Kidney epithelial cell (primary cell): ENCODE measurements at regions not wholly inside any gene's neighbourhood (a gene's known extent, or its start where the extent isn't known, plus 50 kb on each side); places are given as distances from the start of the nearest gene placed in this dataset.

Experiments
- DNase-seq: peaks from one replicate; pipeline ENCODE4 v3.0.0-alpha.2; 2010; ENCODE audit warnings: low read depth
- H3K27me3 ChIP-seq: 2 replicates; pipeline ENCODE4 v1.6.0; 2011; ENCODE audit warnings: low read length; ENCODE audit not compliant: control insufficient read depth, insufficient read depth
- H3K36me3 ChIP-seq: 2 replicates; pipeline ENCODE4 v1.5.1; 2011; ENCODE audit warnings: low read length; ENCODE audit not compliant: control insufficient read depth, insufficient read depth
- H3K4me3 ChIP-seq: 2 replicates; pipeline ENCODE4 v1.5.1; 2011; ENCODE audit warnings: low read depth, mild to moderate bottlenecking, control low read depth, low read length
- TF ChIP-seq, protein P1 (sequence below): IDR thresholded peaks from 2 replicates; pipeline ENCODE4 v1.5.1; 2011; ENCODE audit warnings: mild to moderate bottlenecking, moderate library complexity, low read length, control low read depth, inconsistent platforms; ENCODE audit not compliant: insufficient read depth, poor library complexity, severe bottlenecking

DNA sequence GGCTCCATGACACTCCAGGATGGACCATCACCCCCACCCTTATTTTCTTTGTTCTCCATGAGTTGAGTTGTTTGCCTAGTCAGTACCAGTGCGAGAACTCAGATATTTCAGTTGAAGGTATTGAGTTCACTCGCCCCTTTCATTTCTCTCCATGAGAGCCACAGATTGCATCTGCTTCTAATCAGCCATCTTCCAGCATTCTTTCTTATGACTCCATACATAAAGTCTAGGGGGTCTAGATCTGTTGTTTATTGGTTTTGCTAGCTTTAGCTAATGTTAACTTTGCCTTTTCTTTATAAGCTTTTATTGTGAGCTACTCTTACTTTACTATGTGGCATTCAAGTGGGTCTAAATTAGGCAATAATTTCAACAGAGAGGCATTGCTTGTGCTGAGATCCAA is 71.6 kb upstream of the PDC start:
- no peak for DNase-seq
- TF ChIP-seq, protein P1, sequence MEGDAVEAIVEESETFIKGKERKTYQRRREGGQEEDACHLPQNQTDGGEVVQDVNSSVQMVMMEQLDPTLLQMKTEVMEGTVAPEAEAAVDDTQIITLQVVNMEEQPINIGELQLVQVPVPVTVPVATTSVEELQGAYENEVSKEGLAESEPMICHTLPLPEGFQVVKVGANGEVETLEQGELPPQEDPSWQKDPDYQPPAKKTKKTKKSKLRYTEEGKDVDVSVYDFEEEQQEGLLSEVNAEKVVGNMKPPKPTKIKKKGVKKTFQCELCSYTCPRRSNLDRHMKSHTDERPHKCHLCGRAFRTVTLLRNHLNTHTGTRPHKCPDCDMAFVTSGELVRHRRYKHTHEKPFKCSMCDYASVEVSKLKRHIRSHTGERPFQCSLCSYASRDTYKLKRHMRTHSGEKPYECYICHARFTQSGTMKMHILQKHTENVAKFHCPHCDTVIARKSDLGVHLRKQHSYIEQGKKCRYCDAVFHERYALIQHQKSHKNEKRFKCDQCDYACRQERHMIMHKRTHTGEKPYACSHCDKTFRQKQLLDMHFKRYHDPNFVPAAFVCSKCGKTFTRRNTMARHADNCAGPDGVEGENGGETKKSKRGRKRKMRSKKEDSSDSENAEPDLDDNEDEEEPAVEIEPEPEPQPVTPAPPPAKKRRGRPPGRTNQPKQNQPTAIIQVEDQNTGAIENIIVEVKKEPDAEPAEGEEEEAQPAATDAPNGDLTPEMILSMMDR: no peak
- Histone ChIP-seq H3K27me3 (no peaks in the 10 kb centered on the region), H3K4me3 (no peak overlapping the region), H3K36me3 (no peaks in the 10 kb centered on the region)

DNA sequence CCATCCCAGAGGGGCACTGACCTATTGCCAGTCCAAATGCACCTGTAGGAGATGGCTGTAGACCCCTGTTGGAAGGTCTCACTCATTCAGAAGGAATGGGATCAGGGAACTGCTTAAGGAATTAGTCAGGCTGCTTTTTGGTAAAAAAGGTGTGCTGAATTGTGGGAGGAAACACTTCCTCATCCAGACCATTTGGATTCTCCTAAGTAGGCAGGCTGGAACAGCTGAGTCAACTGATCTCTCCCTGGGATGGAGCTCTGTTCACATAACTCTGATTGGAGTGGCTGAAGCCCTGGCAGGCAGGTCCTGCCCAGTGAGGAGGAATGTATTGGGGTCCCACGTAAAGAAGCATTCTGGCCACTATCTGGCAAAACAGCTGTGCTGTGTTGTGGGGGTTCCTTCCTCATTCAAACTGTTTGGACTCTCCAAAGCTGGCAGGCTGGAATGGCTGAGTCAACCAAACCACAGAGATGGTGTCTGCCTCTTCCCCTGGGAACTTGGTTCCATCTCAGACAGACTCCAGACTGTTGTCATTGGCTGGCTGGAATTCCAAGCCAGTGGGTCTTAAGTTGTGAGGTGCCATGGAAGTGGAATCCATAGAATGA is 70.7 kb upstream of the PDC start:
- no peak for DNase-seq
- TF ChIP-seq, protein P1: no peak
- Histone ChIP-seq H3K4me3 (no peak overlapping the region), H3K27me3 (no peaks in the 10 kb centered on the region), H3K36me3 (no peaks in the 10 kb centered on the region)

DNA sequence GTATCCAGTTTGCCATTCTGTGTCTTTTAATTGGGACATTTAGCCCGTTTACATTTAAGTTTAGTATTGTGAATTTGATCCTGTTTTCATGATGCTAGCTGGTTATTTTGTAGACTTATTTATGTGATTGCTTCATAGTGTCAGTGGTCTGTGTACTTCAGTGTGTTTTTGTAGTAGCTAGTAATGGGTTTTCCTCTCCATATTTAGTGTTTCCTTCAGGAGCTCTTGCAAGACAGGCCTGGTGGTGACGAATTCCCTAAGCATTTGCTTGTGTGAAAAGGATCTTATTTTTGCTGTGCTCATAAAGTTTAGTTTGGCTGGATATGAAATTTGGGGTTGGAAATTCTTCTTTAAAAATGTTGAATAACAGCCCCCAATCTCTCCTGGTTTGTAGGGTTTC is 69.2 kb upstream of the PDC start:
- H3K27me3 ChIP-seq: no peaks in the 10 kb centered on the region
- no peak for DNase-seq
- no peak overlapping the region for H3K4me3 ChIP-seq
- H3K36me3 ChIP-seq: no peaks in the 10 kb centered on the region
- TF ChIP-seq, protein P1: no peak

DNA sequence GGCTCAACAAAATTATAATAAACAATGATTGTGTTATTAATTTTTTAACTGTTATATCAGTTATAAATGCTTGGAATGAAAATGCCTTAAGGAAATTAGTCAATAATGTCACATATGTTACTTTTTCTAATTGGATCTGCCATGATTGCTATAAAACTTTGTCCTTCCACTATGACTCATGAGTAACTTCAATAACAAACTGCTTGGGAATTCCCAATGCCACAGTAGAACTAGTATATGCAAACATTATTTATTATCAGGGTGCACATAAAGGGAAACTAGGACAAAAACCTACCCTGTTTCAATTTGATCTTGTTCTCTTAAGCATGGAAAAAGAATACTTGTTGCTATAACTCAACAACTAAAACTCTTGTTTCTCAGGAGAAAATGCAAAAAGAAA is 59.1 kb upstream of the PDC start:
- TF ChIP-seq, protein P1: no peak
- Histone ChIP-seq H3K36me3 (no peaks in the 10 kb centered on the region), H3K4me3 (no peak overlapping the region), H3K27me3 (no peaks in the 10 kb centered on the region)
- DNase-seq: no peak

DNA sequence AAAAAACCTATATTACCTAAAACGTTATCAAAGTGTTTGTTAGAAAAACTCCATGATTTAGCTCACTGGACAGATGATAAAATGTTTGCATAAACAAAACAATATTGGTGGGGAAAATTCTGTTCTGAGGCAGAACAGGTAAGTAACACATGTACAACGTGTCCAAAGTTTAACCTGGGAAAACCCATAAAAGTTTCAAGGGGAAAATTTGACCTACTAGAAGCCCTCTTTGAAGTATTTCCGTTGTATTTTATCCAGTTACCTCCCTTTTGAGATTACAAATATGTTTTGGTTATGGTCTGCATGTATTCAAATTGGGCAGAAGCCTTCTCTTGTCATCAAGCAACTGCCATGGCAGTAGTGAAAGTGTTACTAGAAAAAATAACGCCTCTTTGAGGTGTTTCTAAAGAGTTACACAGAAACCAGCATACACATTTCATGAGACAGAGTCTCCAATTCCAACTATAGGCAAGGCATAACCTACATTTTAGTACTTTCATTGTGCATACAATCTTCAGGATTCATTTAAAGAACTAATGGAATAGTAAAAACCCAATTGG is 58.0 kb upstream of the PDC start:
- no peaks in the 10 kb centered on the region for H3K36me3 ChIP-seq
- TF ChIP-seq, protein P1: no peak
- no peak overlapping the region for H3K4me3 ChIP-seq
- DNase-seq: no peak
- H3K27me3 ChIP-seq: no peaks in the 10 kb centered on the region

DNA sequence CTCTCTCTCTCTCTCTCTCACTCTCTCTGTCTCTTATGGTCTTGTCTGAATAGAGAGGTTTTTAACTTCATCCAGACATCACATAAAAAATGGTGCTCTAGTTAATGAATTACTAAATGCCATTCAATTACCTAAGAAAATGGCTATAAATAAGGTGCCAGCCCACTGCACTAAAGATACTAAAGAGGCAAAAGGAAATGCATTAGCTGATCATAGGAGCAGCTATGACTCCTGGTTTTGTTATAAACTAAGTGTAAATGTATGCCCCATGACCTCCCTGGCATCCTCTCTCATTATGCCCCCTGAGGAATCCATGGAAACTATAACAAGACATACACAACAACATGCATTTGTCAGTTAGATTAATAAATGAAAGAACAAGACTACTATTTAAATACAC is 57.5 kb upstream of the PDC start:
- TF ChIP-seq, protein P1: no peak
- no peak overlapping the region for H3K4me3 ChIP-seq
- H3K27me3 ChIP-seq: no peaks in the 10 kb centered on the region
- H3K36me3 ChIP-seq: no peaks in the 10 kb centered on the region
- no peak for DNase-seq
